ENCODE measurements at regions not wholly inside any gene's neighbourhood (a gene's known extent, or its start where the extent isn't known, plus 50 kb on each side); places are given as distances from the start of the nearest gene placed in this dataset.

DNA sequence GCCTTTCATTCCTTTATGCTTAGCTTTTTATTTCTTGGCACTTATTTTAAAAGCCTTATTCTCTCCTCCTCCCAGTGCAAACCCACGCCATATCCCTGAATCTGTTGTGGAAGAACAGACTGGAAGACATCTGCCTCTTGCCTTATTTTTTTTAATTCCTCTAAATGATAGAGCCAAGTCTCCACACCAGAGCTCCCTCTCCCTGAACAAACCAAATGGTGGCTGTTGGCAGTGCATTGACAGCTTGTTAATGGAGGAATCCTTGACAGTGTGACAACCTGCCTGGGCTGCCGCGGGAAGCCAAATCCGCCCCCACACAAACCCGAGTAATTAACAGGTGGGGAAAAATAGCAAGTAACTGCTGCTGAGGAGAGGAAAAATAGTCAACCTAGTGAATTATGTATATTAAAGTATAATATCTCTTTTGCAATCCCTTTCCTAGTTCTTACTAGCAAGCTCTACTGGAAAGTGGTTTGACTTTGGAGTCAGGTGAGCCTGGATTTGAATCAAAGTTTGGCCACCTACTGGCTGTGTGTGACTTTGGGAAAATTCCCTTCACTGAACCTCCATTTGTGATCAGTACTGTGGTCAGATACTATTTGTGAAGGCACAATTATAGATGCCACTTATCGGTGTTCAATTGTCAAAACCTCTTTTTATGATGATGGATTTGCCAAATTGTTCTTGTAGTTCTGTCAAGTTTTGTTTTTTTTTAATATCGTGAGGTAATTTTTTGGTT, 589.6 kb downstream of the PDCD6IP start:
- TF ChIP-seq, protein P1, sequence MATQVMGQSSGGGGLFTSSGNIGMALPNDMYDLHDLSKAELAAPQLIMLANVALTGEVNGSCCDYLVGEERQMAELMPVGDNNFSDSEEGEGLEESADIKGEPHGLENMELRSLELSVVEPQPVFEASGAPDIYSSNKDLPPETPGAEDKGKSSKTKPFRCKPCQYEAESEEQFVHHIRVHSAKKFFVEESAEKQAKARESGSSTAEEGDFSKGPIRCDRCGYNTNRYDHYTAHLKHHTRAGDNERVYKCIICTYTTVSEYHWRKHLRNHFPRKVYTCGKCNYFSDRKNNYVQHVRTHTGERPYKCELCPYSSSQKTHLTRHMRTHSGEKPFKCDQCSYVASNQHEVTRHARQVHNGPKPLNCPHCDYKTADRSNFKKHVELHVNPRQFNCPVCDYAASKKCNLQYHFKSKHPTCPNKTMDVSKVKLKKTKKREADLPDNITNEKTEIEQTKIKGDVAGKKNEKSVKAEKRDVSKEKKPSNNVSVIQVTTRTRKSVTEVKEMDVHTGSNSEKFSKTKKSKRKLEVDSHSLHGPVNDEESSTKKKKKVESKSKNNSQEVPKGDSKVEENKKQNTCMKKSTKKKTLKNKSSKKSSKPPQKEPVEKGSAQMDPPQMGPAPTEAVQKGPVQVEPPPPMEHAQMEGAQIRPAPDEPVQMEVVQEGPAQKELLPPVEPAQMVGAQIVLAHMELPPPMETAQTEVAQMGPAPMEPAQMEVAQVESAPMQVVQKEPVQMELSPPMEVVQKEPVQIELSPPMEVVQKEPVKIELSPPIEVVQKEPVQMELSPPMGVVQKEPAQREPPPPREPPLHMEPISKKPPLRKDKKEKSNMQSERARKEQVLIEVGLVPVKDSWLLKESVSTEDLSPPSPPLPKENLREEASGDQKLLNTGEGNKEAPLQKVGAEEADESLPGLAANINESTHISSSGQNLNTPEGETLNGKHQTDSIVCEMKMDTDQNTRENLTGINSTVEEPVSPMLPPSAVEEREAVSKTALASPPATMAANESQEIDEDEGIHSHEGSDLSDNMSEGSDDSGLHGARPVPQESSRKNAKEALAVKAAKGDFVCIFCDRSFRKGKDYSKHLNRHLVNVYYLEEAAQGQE (IDR thresholded peaks at IDR 0.05; ENCODE audit: insufficient replicate concordance, low read depth): no peak
- TF ChIP-seq POLR2AphosphoS5 (IDR thresholded peaks at IDR 0.05; ENCODE audit: low read depth) (no peak), GABPA (IDR thresholded peaks at IDR 0.05; ENCODE audit: low read depth) (no peak), SPI1 (IDR thresholded peaks at IDR 0.05; ENCODE audit: borderline replicate concordance, low read depth) (no peak)
- TF ChIP-seq, protein P2, sequence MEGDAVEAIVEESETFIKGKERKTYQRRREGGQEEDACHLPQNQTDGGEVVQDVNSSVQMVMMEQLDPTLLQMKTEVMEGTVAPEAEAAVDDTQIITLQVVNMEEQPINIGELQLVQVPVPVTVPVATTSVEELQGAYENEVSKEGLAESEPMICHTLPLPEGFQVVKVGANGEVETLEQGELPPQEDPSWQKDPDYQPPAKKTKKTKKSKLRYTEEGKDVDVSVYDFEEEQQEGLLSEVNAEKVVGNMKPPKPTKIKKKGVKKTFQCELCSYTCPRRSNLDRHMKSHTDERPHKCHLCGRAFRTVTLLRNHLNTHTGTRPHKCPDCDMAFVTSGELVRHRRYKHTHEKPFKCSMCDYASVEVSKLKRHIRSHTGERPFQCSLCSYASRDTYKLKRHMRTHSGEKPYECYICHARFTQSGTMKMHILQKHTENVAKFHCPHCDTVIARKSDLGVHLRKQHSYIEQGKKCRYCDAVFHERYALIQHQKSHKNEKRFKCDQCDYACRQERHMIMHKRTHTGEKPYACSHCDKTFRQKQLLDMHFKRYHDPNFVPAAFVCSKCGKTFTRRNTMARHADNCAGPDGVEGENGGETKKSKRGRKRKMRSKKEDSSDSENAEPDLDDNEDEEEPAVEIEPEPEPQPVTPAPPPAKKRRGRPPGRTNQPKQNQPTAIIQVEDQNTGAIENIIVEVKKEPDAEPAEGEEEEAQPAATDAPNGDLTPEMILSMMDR (IDR thresholded peaks at IDR 0.05; ENCODE audit: insufficient read depth, low read length): no peak
- H3K4me3 ChIP-seq (replicated peaks; ENCODE audit: insufficient read depth, low read length): no peak overlapping the region
- DNase-seq (ENCODE audit: low read depth in 1 of 2, low spot score in 1 of 2): no peak

DNA sequence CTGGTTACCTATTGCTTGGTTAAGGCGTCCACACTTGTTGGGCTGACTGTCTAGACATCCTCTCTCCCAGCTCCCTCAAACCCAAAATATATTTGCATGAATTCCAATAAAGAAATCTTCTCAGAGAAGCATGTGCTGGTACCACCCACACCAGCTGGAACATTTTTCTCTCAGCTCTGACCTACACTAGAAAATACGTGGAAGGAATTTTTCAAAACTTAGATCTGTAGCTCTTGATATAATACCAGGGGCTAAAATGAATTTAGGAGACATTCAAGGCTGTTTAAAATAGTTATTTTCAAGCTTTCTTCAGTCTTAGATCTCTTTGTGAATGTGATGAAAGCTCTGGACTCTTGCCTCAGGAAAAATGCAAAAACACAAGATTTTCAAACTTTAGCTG, 590.4 kb downstream of the PDCD6IP start:
- no peak overlapping the region for H3K27ac ChIP-seq (replicated peaks)
- H3K4me3 ChIP-seq (replicated peaks; ENCODE audit: insufficient read depth, low read length): no peak overlapping the region
- no peak for DNase-seq (ENCODE audit: low read depth in 1 of 2, low spot score in 1 of 2)
- no peaks in the 10 kb centered on the region for H3K27me3 ChIP-seq (ENCODE audit: insufficient read depth, poor library complexity, severe bottlenecking)
- TF ChIP-seq SPI1 (IDR thresholded peaks at IDR 0.05; ENCODE audit: borderline replicate concordance, low read depth): no peak

More for the DNA sequence above, 589.6 kb downstream of the PDCD6IP start:
- H3K27ac ChIP-seq (replicated peaks): no peak overlapping the region
- no peaks in the 10 kb centered on the region for H3K27me3 ChIP-seq (ENCODE audit: insufficient read depth, poor library complexity, severe bottlenecking)

DNA sequence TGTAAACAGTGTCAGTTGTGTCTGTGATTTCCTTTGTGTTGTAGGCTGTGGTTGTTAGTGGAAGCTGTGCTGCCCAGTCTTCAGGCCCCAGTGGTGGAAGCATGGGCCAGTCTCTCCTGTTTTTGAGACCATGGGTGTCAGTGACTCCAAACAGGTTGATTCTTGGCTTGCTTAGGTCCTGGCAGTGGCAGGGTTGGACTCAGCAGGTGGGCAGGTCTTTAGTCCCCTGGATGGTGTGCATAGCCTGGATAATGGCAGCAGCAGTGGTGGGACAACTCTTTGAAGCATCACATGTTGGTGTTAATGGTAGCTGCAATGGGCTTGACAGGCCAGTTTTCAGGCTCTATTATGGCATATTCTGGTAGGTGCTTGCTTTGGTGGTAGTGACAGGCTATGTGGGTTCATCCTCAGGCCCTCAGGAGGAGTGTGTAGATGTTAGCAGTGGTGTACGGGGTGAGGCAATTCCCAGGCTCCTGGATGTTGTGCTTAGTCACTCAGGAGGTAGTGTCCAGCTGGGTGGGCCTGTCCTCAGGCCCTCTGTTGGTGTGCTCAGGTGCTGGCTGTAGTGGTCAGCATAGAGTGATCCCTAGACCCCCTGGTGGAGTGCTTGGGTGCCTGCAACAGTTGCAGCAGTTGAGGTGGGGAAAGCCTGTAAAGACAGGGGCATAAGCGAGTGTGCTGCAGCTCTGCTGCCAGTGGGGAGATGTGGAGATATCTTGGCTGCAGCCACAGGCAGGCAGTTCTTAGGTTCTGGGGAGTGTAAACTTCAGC, 596.7 kb downstream of the PDCD6IP start:
- Histone ChIP-seq H3K27ac (replicated peaks) (no peak overlapping the region), H3K4me3 (replicated peaks; ENCODE audit: insufficient read depth, low read length) (no peak overlapping the region), H3K27me3 (ENCODE audit: insufficient read depth, poor library complexity, severe bottlenecking) (no peaks in the 10 kb centered on the region)
- TF ChIP-seq, protein P2 (IDR thresholded peaks at IDR 0.05; ENCODE audit: insufficient read depth, low read length): no peak
- TF ChIP-seq SPI1 (IDR thresholded peaks at IDR 0.05; ENCODE audit: borderline replicate concordance, low read depth) (no peak), GABPA (IDR thresholded peaks at IDR 0.05; ENCODE audit: low read depth) (no peak)
- TF ChIP-seq, protein P1 (IDR thresholded peaks at IDR 0.05; ENCODE audit: insufficient replicate concordance, low read depth): no peak
- no peak for DNase-seq (ENCODE audit: low read depth in 1 of 2, low spot score in 1 of 2)

DNA sequence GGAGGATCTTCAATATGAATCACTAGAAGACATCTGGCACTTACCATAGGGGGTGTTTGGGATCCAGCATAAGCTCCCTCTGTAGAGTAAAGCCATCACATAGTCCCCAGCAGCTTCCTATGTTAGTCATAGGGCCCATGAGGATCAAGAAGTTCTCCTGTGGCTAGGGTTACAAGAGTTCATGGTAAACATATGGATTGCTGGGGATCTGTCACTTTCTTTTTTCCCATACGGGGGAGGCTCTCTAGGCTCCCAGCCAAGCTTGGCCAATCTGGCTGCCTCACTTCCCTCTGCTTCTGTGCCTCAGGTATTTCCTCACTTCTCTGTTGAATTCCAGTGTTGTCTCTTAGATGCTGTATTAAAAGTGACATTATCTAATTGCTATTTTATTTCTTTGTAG, 597.9 kb downstream of the PDCD6IP start:
- no peaks in the 10 kb centered on the region for H3K27me3 ChIP-seq (ENCODE audit: insufficient read depth, poor library complexity, severe bottlenecking)
- TF ChIP-seq, protein P1 (IDR thresholded peaks at IDR 0.05; ENCODE audit: insufficient replicate concordance, low read depth): no peak
- TF ChIP-seq SPI1 (IDR thresholded peaks at IDR 0.05; ENCODE audit: borderline replicate concordance, low read depth) (no peak), POLR2AphosphoS5 (IDR thresholded peaks at IDR 0.05; ENCODE audit: low read depth) (no peak), GABPA (IDR thresholded peaks at IDR 0.05; ENCODE audit: low read depth) (no peak)
- TF ChIP-seq, protein P2 (IDR thresholded peaks at IDR 0.05; ENCODE audit: insufficient read depth, low read length): no peak
- no peak overlapping the region for H3K4me3 ChIP-seq (replicated peaks; ENCODE audit: insufficient read depth, low read length)
- no peak for DNase-seq (ENCODE audit: low read depth in 1 of 2, low spot score in 1 of 2)
- no peak overlapping the region for H3K27ac ChIP-seq (replicated peaks)

Data from HL-60 (cell line).